GM06990 (cell line): ENCODE measurements at regions not wholly inside any gene's neighbourhood (a gene's known extent, or its start where the extent isn't known, plus 50 kb on each side); places are given as distances from the start of the nearest gene placed in this dataset.

Experiments
- DNase-seq: peaks from one replicate; pipeline ENCODE4 v3.0.0-alpha.2; 2011; ENCODE audit not compliant: insufficient read length; ENCODE audit errors: extremely low read depth
- H3K27me3 ChIP-seq: replicated peaks from 2 replicates; pipeline ENCODE4 v1.6.0; 2011; ENCODE audit warnings: low read length; ENCODE audit not compliant: control insufficient read depth, insufficient read depth
- H3K36me3 ChIP-seq: 2 replicates; pipeline ENCODE4 v1.5.1; 2011; ENCODE audit warnings: low read length; ENCODE audit not compliant: control insufficient read depth, insufficient read depth
- H3K4me3 ChIP-seq: replicated peaks from 2 replicates; pipeline ENCODE4 v1.5.1; 2011; ENCODE audit warnings: low read depth, mild to moderate bottlenecking, control low read depth, low read length
- CTCF ChIP-seq: IDR thresholded peaks from 2 replicates; pipeline ENCODE4 v1.5.1; 2011; ENCODE audit warnings: low read length, control low read depth, mild to moderate bottlenecking, inconsistent platforms; ENCODE audit not compliant: insufficient read depth, poor library complexity, severe bottlenecking

- H3K4me3 ChIP-seq: no peak overlapping the region
- no peak for TF ChIP-seq CTCF
- H3K36me3 ChIP-seq: no peaks in the 10 kb centered on the region
- no peaks in the 10 kb centered on the region; the same call in 1 of the 2 replicates for H3K27me3 ChIP-seq
- DNase-seq: no peak
Observed at GRCh38 chr5:145077028-145077427, 758.1 kb downstream of the PRELID2 start.

- DNase-seq: no peak
- Histone ChIP-seq H3K4me3 (no peak overlapping the region), H3K36me3 (no peaks in the 10 kb centered on the region), H3K27me3 (no peaks in the 10 kb centered on the region; the same call in 1 of the 2 replicates)
- TF ChIP-seq CTCF: no peak
Observed at GRCh38 chr5:145076040-145076439, 759.1 kb downstream of the PRELID2 start.

- no peak overlapping the region for H3K4me3 ChIP-seq
- no peaks in the 10 kb centered on the region for H3K36me3 ChIP-seq
- H3K27me3 ChIP-seq: no peaks in the 10 kb centered on the region; the same call in 1 of the 2 replicates
- TF ChIP-seq CTCF: no peak
- no peak for DNase-seq
Observed at GRCh38 chr5:145072889-145073288, 762.3 kb downstream of the PRELID2 start.

- DNase-seq: no peak
- TF ChIP-seq CTCF: no peak
- no peaks in the 10 kb centered on the region for H3K27me3 ChIP-seq
- no peaks in the 10 kb centered on the region for H3K36me3 ChIP-seq
- no peak overlapping the region for H3K4me3 ChIP-seq
Observed at GRCh38 chr5:145068721-145069120, 766.4 kb downstream of the PRELID2 start.

- H3K4me3 ChIP-seq: no peak overlapping the region
- no peak for TF ChIP-seq CTCF
- no peak for DNase-seq
- no peaks in the 10 kb centered on the region for H3K27me3 ChIP-seq
- no peaks in the 10 kb centered on the region for H3K36me3 ChIP-seq
Observed at GRCh38 chr5:145062280-145063062, 772.7 kb downstream of the PRELID2 start.
